Stimulated activated CD8-positive, alpha-beta memory T cell treated with anti-CD3 and anti-CD28 coated beads, Interleukin-7, amount 100 ng/mL, for 24 hours (primary cell): ENCODE measurements at regions not wholly inside any gene's neighbourhood (a gene's known extent, or its start where the extent isn't known, plus 50 kb on each side); places are given as distances from the start of the nearest gene placed in this dataset.

ENCODE experiments used
- DNase-seq: peaks from one replicate; pipeline ENCODE4 v3.0.0-alpha.2; 2020; ENCODE audit warnings: low read depth

GRCh38 chr14:61893371-61893940 is 131.2 kb downstream of the SNAPC1 start:
- DNase-seq: no peak

GRCh38 chr14:61894452-61895077 is 132.3 kb downstream of the SNAPC1 start:
- peak; percentile 35 for DNase-seq

GRCh38 chr14:61897300-61897699 is 135.1 kb downstream of the SNAPC1 start:
- no peak for DNase-seq

- DNase-seq: no peak
Observed at GRCh38 chr14:61898568-61898967, 136.3 kb downstream of the SNAPC1 start.

GRCh38 chr14:61899497-61899896 is 137.3 kb downstream of the SNAPC1 start:
- DNase-seq: no peak

GRCh38 chr14:61904946-61905345 is 142.7 kb downstream of the SNAPC1 start:
- DNase-seq: no peak

GRCh38 chr14:61911574-61911973 is 149.4 kb downstream of the SNAPC1 start:
- no peak for DNase-seq

GRCh38 chr14:61918998-61919397 is 156.8 kb downstream of the SNAPC1 start:
- no peak for DNase-seq

GRCh38 chr14:61923348-61923747 is 161.1 kb downstream of the SNAPC1 start:
- no peak for DNase-seq

- DNase-seq: no peak
Observed at GRCh38 chr14:61925043-61925442, 162.8 kb downstream of the SNAPC1 start.

GRCh38 chr14:61925732-61926435 is 163.7 kb downstream of the SNAPC1 start:
- no peak for DNase-seq

GRCh38 chr14:61927060-61927459 is 164.8 kb downstream of the SNAPC1 start:
- no peak for DNase-seq

GRCh38 chr14:61927520-61927919 is 165.3 kb downstream of the SNAPC1 start:
- DNase-seq: no peak

GRCh38 chr14:61928300-61928699 is 166.1 kb downstream of the SNAPC1 start:
- DNase-seq: no peak

GRCh38 chr14:61928701-61929100 is 166.5 kb downstream of the SNAPC1 start:
- DNase-seq: no peak

- DNase-seq: no peak
Observed at GRCh38 chr14:61929651-61930050, 167.4 kb downstream of the SNAPC1 start.

- DNase-seq: no peak
Observed at GRCh38 chr14:61930101-61930857, 168.1 kb downstream of the SNAPC1 start.

- no peak for DNase-seq
Observed at GRCh38 chr14:61932974-61933373, 170.8 kb downstream of the SNAPC1 start.

- DNase-seq: no peak
Observed at GRCh38 chr14:61934385-61934784, 172.2 kb downstream of the SNAPC1 start.

GRCh38 chr14:61939776-61940175 is 177.6 kb downstream of the SNAPC1 start:
- DNase-seq: no peak

- DNase-seq: no peak
Observed at GRCh38 chr14:61940666-61941420, 178.6 kb downstream of the SNAPC1 start.
